ENCODE measurements at regions not wholly inside any gene's neighbourhood (a gene's known extent, or its start where the extent isn't known, plus 50 kb on each side); places are given as distances from the start of the nearest gene placed in this dataset.

- Histone ChIP-seq H3K36me3 (ENCODE audit: insufficient read depth, low read length) (no peaks in the 10 kb centered on the region), H3K4me3 (ENCODE audit: low read length) (no peak overlapping the region), H3K9me3 (replicated peaks; ENCODE audit: low read length) (no peaks in the 10 kb centered on the region), H3K4me2 (ENCODE audit: low read length) (no peak overlapping the region), H3K4me1 (ENCODE audit: control insufficient read depth, insufficient read depth, low read length) (no peaks in the 10 kb centered on the region), H3K27me3 (ENCODE audit: control insufficient read depth, insufficient read depth, low read length) (no peaks in the 10 kb centered on the region), H3K9ac (ENCODE audit: low read depth, low read length) (no peak overlapping the region)
Measured at GRCh38 chr1:38685388-38685787, 174.2 kb downstream of the RRAGC start.

DNA sequence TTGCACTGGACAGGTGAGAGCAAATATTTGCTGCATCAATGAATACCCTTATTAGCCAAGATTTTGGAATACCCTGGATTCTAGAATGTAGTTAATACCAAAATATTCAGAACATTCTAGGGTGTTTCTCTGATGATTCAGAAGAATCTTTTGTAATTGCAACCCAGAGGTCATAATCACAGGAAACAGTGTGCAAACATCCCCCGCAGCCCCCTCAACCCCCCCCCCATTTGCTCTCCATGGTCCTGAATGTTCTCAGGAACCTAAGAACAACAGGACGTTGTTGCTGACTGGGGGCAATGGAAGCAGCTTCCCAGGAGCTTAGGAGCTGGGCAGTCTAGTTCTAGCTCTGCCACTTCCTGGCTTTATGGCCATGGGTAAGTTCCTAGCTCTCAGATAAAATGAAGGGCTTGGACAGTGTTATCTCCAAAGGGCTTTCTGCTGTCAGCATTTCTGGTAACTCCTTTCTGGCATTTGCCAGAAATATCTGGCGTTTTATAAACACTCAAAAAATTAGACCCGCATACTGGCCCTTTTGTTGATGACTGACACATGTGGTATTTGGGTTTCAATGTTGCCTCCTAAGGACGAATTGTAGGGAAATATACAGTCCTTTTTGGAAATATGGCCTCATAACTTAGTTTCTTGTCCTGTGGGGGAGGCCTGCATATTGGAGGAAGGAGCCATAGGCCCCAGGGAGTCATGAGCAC lies 178.6 kb downstream of the RRAGC start:
- Histone ChIP-seq H3K4me3 (ENCODE audit: low read length) (no peak overlapping the region), H3K9ac (ENCODE audit: low read depth, low read length) (no peak overlapping the region), H3K27me3 (ENCODE audit: control insufficient read depth, insufficient read depth, low read length) (no peaks in the 10 kb centered on the region), H3K4me2 (ENCODE audit: low read length) (no peak overlapping the region), H3K36me3 (ENCODE audit: insufficient read depth, low read length) (no peaks in the 10 kb centered on the region), H3K9me3 (replicated peaks; ENCODE audit: low read length) (no peaks in the 10 kb centered on the region), H3K4me1 (ENCODE audit: control insufficient read depth, insufficient read depth, low read length) (no peaks in the 10 kb centered on the region)

DNA sequence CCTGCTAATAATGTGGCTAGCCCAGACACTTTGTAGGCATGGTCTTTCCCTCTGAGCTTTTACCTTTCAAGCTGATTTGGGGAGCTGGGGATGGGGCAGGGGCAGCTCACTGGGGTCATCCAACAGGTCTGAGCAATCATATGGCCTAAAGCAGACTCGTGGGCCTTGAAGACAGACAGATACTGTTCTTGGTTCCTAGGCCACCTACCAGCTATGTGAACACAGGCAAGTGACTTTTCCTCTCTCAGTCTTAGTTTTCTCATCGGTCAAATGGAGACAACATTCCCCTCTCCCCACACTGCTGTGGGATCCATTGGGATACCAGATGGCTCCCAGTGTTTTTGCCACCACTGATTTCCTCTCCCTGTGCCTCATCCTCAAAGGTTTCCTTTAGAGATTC lies 181.8 kb downstream of the RRAGC start:
- Histone ChIP-seq H3K9ac (ENCODE audit: low read depth, low read length) (no peak overlapping the region), H3K4me1 (ENCODE audit: control insufficient read depth, insufficient read depth, low read length) (no peaks in the 10 kb centered on the region), H3K4me2 (ENCODE audit: low read length) (no peak overlapping the region), H3K27me3 (ENCODE audit: control insufficient read depth, insufficient read depth, low read length) (no peaks in the 10 kb centered on the region), H3K4me3 (ENCODE audit: low read length) (no peak overlapping the region), H3K36me3 (ENCODE audit: insufficient read depth, low read length) (no peaks in the 10 kb centered on the region), H3K9me3 (replicated peaks; ENCODE audit: low read length) (no peaks in the 10 kb centered on the region)

DNA sequence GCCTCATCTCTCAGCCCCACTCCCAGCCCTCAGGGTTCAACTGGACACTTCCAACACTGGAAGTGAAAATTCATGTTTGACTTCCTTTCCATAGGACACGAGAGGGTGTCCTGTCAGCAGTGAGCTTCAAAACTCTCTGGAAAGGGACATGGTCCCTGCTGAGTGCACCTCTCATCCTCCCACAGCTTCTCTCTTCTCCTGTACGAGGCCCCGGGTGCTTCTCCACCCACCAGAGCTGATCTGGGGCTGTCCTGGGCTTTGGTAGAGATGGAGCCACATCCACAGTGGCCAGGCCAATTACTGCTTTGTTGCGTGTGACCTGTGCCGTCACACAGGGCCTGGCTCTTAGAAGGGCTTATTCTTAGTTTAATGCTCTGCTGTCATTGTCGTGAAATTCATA lies 182.3 kb downstream of the RRAGC start:
- no peaks in the 10 kb centered on the region for H3K27me3 ChIP-seq (ENCODE audit: control insufficient read depth, insufficient read depth, low read length)
- no peak overlapping the region for H3K4me3 ChIP-seq (ENCODE audit: low read length)
- no peak overlapping the region for H3K4me2 ChIP-seq (ENCODE audit: low read length)
- no peak overlapping the region for H3K9ac ChIP-seq (ENCODE audit: low read depth, low read length)
- H3K4me1 ChIP-seq (ENCODE audit: control insufficient read depth, insufficient read depth, low read length), result no peaks in the 10 kb centered on the region
- H3K36me3 ChIP-seq (ENCODE audit: insufficient read depth, low read length), result no peaks in the 10 kb centered on the region
- no peaks in the 10 kb centered on the region for H3K9me3 ChIP-seq (replicated peaks; ENCODE audit: low read length)

- Histone ChIP-seq H3K9me3 (replicated peaks; ENCODE audit: low read length) (no peaks in the 10 kb centered on the region), H3K36me3 (ENCODE audit: insufficient read depth, low read length) (no peaks in the 10 kb centered on the region), H3K4me1 (ENCODE audit: control insufficient read depth, insufficient read depth, low read length) (no peaks in the 10 kb centered on the region), H3K27me3 (ENCODE audit: control insufficient read depth, insufficient read depth, low read length) (no peaks in the 10 kb centered on the region), H3K9ac (ENCODE audit: low read depth, low read length) (no peak overlapping the region), H3K4me3 (ENCODE audit: low read length) (no peak overlapping the region), H3K4me2 (ENCODE audit: low read length) (no peak overlapping the region)
Measured at GRCh38 chr1:38672692-38673091, 186.9 kb downstream of the RRAGC start.

DNA sequence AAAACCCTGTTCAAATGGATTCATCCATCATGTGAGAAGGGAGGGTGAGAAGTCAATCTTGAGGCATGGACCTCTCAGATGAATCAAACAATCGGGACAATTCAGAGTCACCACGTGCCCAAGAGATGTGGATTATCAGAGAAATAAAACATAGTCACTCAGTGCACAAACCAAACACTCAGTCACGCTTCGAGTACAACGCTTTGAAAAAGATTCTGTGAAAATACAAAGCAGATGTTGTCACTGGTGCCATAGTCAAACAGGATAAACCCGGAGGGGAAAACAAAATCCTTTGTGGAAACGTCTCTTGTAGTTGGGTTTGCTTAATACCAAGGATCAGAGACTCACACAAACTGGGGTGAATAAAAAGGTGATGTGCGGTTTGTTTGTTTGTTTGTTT lies 188.4 kb downstream of the RRAGC start:
- Histone ChIP-seq H3K9me3 (replicated peaks; ENCODE audit: low read length) (no peaks in the 10 kb centered on the region), H3K9ac (ENCODE audit: low read depth, low read length) (no peak overlapping the region), H3K36me3 (ENCODE audit: insufficient read depth, low read length) (no peaks in the 10 kb centered on the region), H3K4me2 (ENCODE audit: low read length) (no peak overlapping the region), H3K4me3 (ENCODE audit: low read length) (no peak overlapping the region), H3K27me3 (ENCODE audit: control insufficient read depth, insufficient read depth, low read length) (no peaks in the 10 kb centered on the region), H3K4me1 (ENCODE audit: control insufficient read depth, insufficient read depth, low read length) (no peaks in the 10 kb centered on the region)

- Histone ChIP-seq H3K4me2 (ENCODE audit: low read length) (no peak overlapping the region), H3K4me1 (ENCODE audit: control insufficient read depth, insufficient read depth, low read length) (no peaks in the 10 kb centered on the region), H3K27me3 (ENCODE audit: control insufficient read depth, insufficient read depth, low read length) (no peaks in the 10 kb centered on the region), H3K4me3 (ENCODE audit: low read length) (no peak overlapping the region), H3K9ac (ENCODE audit: low read depth, low read length) (no peak overlapping the region), H3K36me3 (ENCODE audit: insufficient read depth, low read length) (no peaks in the 10 kb centered on the region), H3K9me3 (replicated peaks; ENCODE audit: low read length) (no peaks in the 10 kb centered on the region)
Measured at GRCh38 chr1:38670544-38671122, 188.9 kb downstream of the RRAGC start.

DNA sequence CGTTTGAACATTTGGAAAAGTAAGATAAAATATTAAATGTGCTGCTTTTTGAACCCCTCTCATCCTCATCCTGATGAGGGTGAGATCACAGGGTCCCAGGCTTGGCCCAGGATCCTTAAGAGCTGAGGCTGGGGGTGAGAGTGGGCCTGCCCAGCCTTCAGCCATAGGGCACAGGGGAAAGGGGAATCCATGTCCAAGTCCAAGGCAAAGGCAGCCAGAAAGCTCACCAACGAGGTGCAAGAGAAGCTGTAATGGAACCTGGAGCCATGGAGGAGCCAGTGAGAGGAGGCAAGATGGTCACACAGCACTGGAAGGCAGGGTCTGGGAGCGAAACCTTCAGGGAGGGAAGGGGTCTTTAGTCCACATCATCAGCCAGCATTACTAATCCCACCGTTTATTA lies 191.9 kb downstream of the RRAGC start:
- Histone ChIP-seq H3K4me1 (ENCODE audit: control insufficient read depth, insufficient read depth, low read length) (no peaks in the 10 kb centered on the region), H3K27me3 (ENCODE audit: control insufficient read depth, insufficient read depth, low read length) (no peaks in the 10 kb centered on the region), H3K4me3 (ENCODE audit: low read length) (no peak overlapping the region), H3K36me3 (ENCODE audit: insufficient read depth, low read length) (no peaks in the 10 kb centered on the region), H3K9me3 (replicated peaks; ENCODE audit: low read length) (no peaks in the 10 kb centered on the region), H3K4me2 (ENCODE audit: low read length) (no peak overlapping the region), H3K9ac (ENCODE audit: low read depth, low read length) (no peak overlapping the region)

DNA sequence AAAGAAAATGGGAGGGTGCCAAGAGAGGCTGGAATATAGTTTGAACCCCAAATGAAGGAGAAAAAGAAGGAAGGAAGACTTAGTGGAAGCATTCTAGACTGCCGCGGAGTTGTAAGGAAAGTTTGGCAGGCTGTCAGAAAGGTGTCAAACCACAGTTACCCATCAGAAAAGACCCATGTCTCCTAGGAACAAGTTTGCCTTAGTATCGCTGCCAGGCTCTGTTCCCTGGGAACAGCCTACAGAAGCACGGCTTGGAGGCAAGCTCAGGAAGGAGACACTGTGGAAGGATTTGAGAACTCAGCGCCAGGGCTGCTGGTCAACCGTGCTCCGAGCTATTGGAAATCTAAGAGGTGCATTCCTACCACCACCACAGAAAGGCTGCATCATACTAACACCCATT lies 197.4 kb downstream of the RRAGC start:
- H3K4me3 ChIP-seq (ENCODE audit: low read length), result no peak overlapping the region
- no peaks in the 10 kb centered on the region for H3K27me3 ChIP-seq (ENCODE audit: control insufficient read depth, insufficient read depth, low read length)
- H3K4me2 ChIP-seq (ENCODE audit: low read length), result no peak overlapping the region
- H3K9ac ChIP-seq (ENCODE audit: low read depth, low read length), result no peak overlapping the region
- no peaks in the 10 kb centered on the region for H3K9me3 ChIP-seq (replicated peaks; ENCODE audit: low read length)
- no peaks in the 10 kb centered on the region for H3K4me1 ChIP-seq (ENCODE audit: control insufficient read depth, insufficient read depth, low read length)
- H3K36me3 ChIP-seq (ENCODE audit: insufficient read depth, low read length), result no peaks in the 10 kb centered on the region

DNA sequence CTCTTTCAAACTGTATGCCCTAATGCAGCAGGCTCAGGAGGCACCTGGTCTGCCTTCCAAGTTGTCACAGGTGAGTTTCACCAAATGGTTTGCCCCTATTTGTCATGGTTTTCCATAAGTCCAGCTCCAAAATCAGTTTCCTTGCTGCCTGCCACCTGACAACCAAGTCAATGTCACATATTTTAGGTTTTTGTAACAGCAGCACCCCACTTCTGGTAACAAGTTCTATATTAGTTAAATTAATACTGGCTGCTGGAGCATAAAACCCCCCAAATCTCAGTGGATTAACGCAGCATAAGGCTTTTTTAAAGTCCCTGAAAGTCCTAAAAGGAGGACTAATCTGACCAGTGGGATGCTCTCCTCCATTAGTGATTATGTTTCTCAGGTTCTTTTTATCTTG lies 200.7 kb downstream of the RRAGC start:
- no peak overlapping the region for H3K4me3 ChIP-seq (ENCODE audit: low read length)

GRCh38 chr1:38657873-38658272 lies 201.7 kb downstream of the RRAGC start:
- Histone ChIP-seq H3K9me3 (replicated peaks; ENCODE audit: low read length) (no peaks in the 10 kb centered on the region), H3K36me3 (ENCODE audit: insufficient read depth, low read length) (no peaks in the 10 kb centered on the region), H3K4me2 (ENCODE audit: low read length) (no peak overlapping the region), H3K9ac (ENCODE audit: low read depth, low read length) (no peak overlapping the region), H3K4me3 (ENCODE audit: low read length) (no peak overlapping the region), H3K27me3 (ENCODE audit: control insufficient read depth, insufficient read depth, low read length) (no peaks in the 10 kb centered on the region), H3K4me1 (ENCODE audit: control insufficient read depth, insufficient read depth, low read length) (no peaks in the 10 kb centered on the region)

More for the DNA sequence above, 200.7 kb downstream of the RRAGC start:
- Histone ChIP-seq H3K36me3 (ENCODE audit: insufficient read depth, low read length) (no peaks in the 10 kb centered on the region), H3K4me1 (ENCODE audit: control insufficient read depth, insufficient read depth, low read length) (no peaks in the 10 kb centered on the region), H3K27me3 (ENCODE audit: control insufficient read depth, insufficient read depth, low read length) (no peaks in the 10 kb centered on the region), H3K9me3 (replicated peaks; ENCODE audit: low read length) (no peaks in the 10 kb centered on the region), H3K9ac (ENCODE audit: low read depth, low read length) (no peak overlapping the region), H3K4me2 (ENCODE audit: low read length) (no peak overlapping the region)

DNA sequence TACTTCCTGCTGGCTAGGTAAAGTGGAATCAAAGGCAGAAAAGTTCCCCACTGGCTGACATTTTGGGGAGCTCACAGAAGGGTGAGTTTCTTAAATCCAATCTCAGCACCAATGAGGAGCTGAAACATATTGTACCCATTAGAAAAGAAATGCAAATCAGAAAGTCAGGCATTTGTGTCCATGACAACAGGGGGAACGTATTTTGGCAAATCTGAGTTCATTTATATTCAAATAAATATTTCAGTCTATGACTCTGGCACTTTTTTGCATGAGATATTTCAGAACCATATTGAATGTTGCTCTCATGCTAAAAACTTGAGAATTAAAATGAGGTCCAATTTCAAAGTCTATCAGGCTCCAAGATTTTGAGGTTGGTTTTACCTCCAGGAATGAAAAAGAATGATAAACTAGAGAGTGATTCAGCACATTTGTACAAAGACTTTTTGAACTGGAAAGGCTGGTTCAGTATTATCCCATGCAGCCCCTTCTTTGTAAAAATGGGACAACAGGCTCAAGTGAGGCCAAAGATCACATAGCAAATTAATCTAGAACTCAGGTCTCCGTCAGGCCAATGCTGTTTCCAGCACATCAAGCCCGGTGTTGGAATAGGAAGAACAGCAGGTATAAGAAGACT lies 202.2 kb downstream of the RRAGC start:
- Histone ChIP-seq H3K9me3 (replicated peaks; ENCODE audit: low read length) (no peaks in the 10 kb centered on the region), H3K36me3 (ENCODE audit: insufficient read depth, low read length) (no peaks in the 10 kb centered on the region), H3K4me1 (ENCODE audit: control insufficient read depth, insufficient read depth, low read length) (no peaks in the 10 kb centered on the region), H3K9ac (ENCODE audit: low read depth, low read length) (no peak overlapping the region), H3K4me3 (ENCODE audit: low read length) (no peak overlapping the region), H3K4me2 (ENCODE audit: low read length) (no peak overlapping the region), H3K27me3 (ENCODE audit: control insufficient read depth, insufficient read depth, low read length) (no peaks in the 10 kb centered on the region)
